ENCODE measurements at regions not wholly inside any gene's neighbourhood (a gene's known extent, or its start where the extent isn't known, plus 50 kb on each side); places are given as distances from the start of the nearest gene placed in this dataset.

DNA sequence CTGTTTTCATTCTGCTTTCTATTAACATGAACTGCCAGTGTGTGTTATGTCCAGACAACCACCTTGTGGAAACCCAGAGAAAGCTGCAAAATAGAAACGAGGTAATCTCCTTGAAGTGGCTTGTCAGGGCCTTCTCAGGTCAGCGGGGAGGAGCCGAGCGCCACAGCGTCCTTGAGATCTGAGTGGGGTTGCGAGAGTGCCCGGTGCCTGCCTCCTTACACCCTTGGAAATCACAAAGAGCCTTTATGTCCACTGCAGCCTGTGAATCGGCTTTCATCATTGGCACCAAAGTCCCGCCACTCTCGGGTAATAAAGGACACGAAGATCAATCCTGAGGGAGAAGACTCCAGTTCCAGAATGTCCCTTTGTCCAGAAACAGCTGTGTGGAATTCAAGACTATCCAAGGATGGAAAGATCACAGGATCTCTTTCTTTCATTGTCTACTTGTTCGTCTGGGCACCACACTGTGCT is 135.2 kb downstream of the HRH4 start:
- intact Hi-C loops (cut with micrococcal nuclease; ENCODE audit: unreplicated experiment) = no loop called here
- TF ChIP-seq, protein P1, sequence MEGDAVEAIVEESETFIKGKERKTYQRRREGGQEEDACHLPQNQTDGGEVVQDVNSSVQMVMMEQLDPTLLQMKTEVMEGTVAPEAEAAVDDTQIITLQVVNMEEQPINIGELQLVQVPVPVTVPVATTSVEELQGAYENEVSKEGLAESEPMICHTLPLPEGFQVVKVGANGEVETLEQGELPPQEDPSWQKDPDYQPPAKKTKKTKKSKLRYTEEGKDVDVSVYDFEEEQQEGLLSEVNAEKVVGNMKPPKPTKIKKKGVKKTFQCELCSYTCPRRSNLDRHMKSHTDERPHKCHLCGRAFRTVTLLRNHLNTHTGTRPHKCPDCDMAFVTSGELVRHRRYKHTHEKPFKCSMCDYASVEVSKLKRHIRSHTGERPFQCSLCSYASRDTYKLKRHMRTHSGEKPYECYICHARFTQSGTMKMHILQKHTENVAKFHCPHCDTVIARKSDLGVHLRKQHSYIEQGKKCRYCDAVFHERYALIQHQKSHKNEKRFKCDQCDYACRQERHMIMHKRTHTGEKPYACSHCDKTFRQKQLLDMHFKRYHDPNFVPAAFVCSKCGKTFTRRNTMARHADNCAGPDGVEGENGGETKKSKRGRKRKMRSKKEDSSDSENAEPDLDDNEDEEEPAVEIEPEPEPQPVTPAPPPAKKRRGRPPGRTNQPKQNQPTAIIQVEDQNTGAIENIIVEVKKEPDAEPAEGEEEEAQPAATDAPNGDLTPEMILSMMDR (IDR thresholded peaks at IDR 0.05; ENCODE audit: unreplicated experiment) = no peak
- BruUV-seq (replicated peaks) = no TSS peak
- Mint-ChIP-seq H3K9me3 (ENCODE audit: low read depth, unreplicated experiment) (no peaks in the 10 kb centered on the region), H3K36me3 (ENCODE audit: insufficient read depth, unreplicated experiment) (no peaks in the 10 kb centered on the region), H3K4me1 (ENCODE audit: low read depth, unreplicated experiment) (no peaks in the 10 kb centered on the region), H3K27me3 (ENCODE audit: unreplicated experiment) (peaks cover 100% of the 10 kb centered on the region), H3K27ac (ENCODE audit: unreplicated experiment) (no peak overlapping the region), H3K4me3 (ENCODE audit: low read depth, unreplicated experiment) (no peak overlapping the region)
- DNase-seq = no peak
- CTCF ChIA-PET = no interaction called here

- H3K27ac Mint-ChIP-seq (ENCODE audit: unreplicated experiment) = no peak overlapping the region
- CTCF ChIA-PET = interaction anchor here (1.0 kb wide), 1 partner anchor 126 kb away, joined by 4 read pairs; no protein-coding TSS in a partner anchor
- intact Hi-C loops (cut with micrococcal nuclease; ENCODE audit: unreplicated experiment) = loop anchor here (1.0 to 5.0 kb wide), 4 partner anchors 48 to 126 kb away; no protein-coding TSS in a partner anchor
- peak; percentile 22 for DNase-seq
- peaks cover 92% of the 10 kb centered on the region for H3K27me3 Mint-ChIP-seq (ENCODE audit: unreplicated experiment)
- no peaks in the 10 kb centered on the region for H3K4me1 Mint-ChIP-seq (ENCODE audit: low read depth, unreplicated experiment)
- BruUV-seq (replicated peaks) = no TSS peak
- no peaks in the 10 kb centered on the region for H3K36me3 Mint-ChIP-seq (ENCODE audit: insufficient read depth, unreplicated experiment)
- TF ChIP-seq, protein P1 (IDR thresholded peaks at IDR 0.05; ENCODE audit: unreplicated experiment) = peak; percentile 39
- H3K4me3 Mint-ChIP-seq (ENCODE audit: low read depth, unreplicated experiment) = no peak overlapping the region
- no peaks in the 10 kb centered on the region for H3K9me3 Mint-ChIP-seq (ENCODE audit: low read depth, unreplicated experiment)
These were observed 139.7 kb downstream of the HRH4 start for GRCh38 chr18:24600076-24600654.

GRCh38 chr18:24601585-24601984 is 141.1 kb downstream of the HRH4 start:
- Mint-ChIP-seq H3K27ac (ENCODE audit: unreplicated experiment) (no peak overlapping the region), H3K4me3 (ENCODE audit: low read depth, unreplicated experiment) (no peak overlapping the region), H3K9me3 (ENCODE audit: low read depth, unreplicated experiment) (no peaks in the 10 kb centered on the region), H3K36me3 (ENCODE audit: insufficient read depth, unreplicated experiment) (no peaks in the 10 kb centered on the region), H3K4me1 (ENCODE audit: low read depth, unreplicated experiment) (no peaks in the 10 kb centered on the region), H3K27me3 (ENCODE audit: unreplicated experiment) (peaks cover 92% of the 10 kb centered on the region)
- intact Hi-C loops (cut with micrococcal nuclease; ENCODE audit: unreplicated experiment) = loop anchor here (5.0 kb wide), 3 partner anchors 49 to 114 kb away; no protein-coding TSS in a partner anchor
- TF ChIP-seq, protein P1 (IDR thresholded peaks at IDR 0.05; ENCODE audit: unreplicated experiment) = no peak
- BruUV-seq (replicated peaks) = no TSS peak
- peak; percentile 12 for DNase-seq
- CTCF ChIA-PET = interaction anchor here (1.0 to 1.6 kb wide), 4 partner anchors 8 to 126 kb away, joined by 3 to 4 read pairs (median 3); no protein-coding TSS in a partner anchor

DNA sequence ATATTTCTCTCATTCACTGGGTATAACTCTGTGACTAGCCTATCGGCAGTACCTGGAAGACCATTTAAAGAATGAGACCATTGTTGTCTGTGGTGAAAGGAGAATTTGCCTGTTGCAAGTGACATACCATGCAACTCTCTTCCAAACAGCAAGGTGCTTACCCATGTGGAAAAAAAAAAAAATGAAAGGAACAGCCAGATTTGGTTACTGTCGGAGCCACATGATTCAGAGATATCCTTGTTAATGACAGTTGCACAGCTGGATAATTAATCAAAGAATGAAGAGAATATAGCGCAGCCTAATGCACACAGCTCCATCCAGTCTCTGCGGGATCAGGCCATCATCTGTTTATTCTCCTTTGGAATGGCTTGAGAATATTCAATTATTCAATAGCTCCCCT is 141.8 kb downstream of the HRH4 start:
- no TSS peak for BruUV-seq (replicated peaks)
- Mint-ChIP-seq H3K4me3 (ENCODE audit: low read depth, unreplicated experiment) (no peak overlapping the region), H3K36me3 (ENCODE audit: insufficient read depth, unreplicated experiment) (no peaks in the 10 kb centered on the region), H3K27ac (ENCODE audit: unreplicated experiment) (no peak overlapping the region), H3K9me3 (ENCODE audit: low read depth, unreplicated experiment) (no peaks in the 10 kb centered on the region), H3K4me1 (ENCODE audit: low read depth, unreplicated experiment) (no peaks in the 10 kb centered on the region), H3K27me3 (ENCODE audit: unreplicated experiment) (peaks cover 92% of the 10 kb centered on the region)
- intact Hi-C loops (cut with micrococcal nuclease; ENCODE audit: unreplicated experiment) = loop anchor here (5.0 kb wide), 3 partner anchors 50 to 115 kb away; no protein-coding TSS in a partner anchor
- TF ChIP-seq, protein P1 (IDR thresholded peaks at IDR 0.05; ENCODE audit: unreplicated experiment) = no peak
- DNase-seq = no peak
- CTCF ChIA-PET = interaction anchor here (1.0 to 1.6 kb wide), 4 partner anchors 8 to 125 kb away, joined by 3 to 4 read pairs (median 3); no protein-coding TSS in a partner anchor
